GM23248 (cell line): ENCODE measurements at regions not wholly inside any gene's neighbourhood (a gene's known extent, or its start where the extent isn't known, plus 50 kb on each side); places are given as distances from the start of the nearest gene placed in this dataset.

Experiments
- DNase-seq: peaks from one replicate; pipeline ENCODE4 v3.0.0-alpha.2; 2015
- H2AFZ ChIP-seq: fragments of 200-600 bp; sonication (generic); 2 replicates; pipeline ENCODE4 v1.6.1; 2016; ENCODE audit warnings: antibody characterized with exemption
- H3F3A ChIP-seq: fragments of 200-600 bp; sonication (generic); 2 replicates; pipeline ENCODE4 v1.6.1; 2016; ENCODE audit warnings: mild to moderate bottlenecking, antibody characterized with exemption, mixed run types; ENCODE audit not compliant: insufficient read depth
- H3K27ac ChIP-seq: fragments of 200-600 bp; sonication (generic); 2 replicates; pipeline ENCODE4 v1.5.1; 2016; ENCODE audit warnings: mild to moderate bottlenecking
- H3K27me3 ChIP-seq: fragments of 200-600 bp; sonication (generic); replicated peaks from 2 replicates; pipeline ENCODE4 v1.6.1; 2016; ENCODE audit warnings: mild to moderate bottlenecking; ENCODE audit not compliant: insufficient read depth
- H3K36me3 ChIP-seq: fragments of 200-600 bp; sonication (generic); 2 replicates; pipeline ENCODE4 v1.6.1; 2016; ENCODE audit warnings: low read depth, mild to moderate bottlenecking
- H3K4me1 ChIP-seq: fragments of 200-600 bp; sonication (generic); 2 replicates; pipeline ENCODE4 v1.6.1; 2016; ENCODE audit warnings: mild to moderate bottlenecking; ENCODE audit not compliant: insufficient read depth
- H3K4me2 ChIP-seq: fragments of 200-600 bp; sonication (generic); one replicate; pipeline ENCODE4 v1.6.1; 2016; ENCODE audit warnings: mild to moderate bottlenecking; ENCODE audit not compliant: unreplicated experiment
- H3K4me3 ChIP-seq: fragments of 200-600 bp; sonication (generic); 2 replicates; pipeline ENCODE4 v1.5.1; 2016; ENCODE audit warnings: mild to moderate bottlenecking
- H3K79me2 ChIP-seq: fragments of 200-600 bp; sonication (generic); 2 replicates; pipeline ENCODE4 v1.6.1; 2016; ENCODE audit warnings: mild to moderate bottlenecking; ENCODE audit not compliant: insufficient read depth
- H3K9ac ChIP-seq: fragments of 200-600 bp; sonication (generic); 2 replicates; pipeline ENCODE4 v1.6.1; 2016; ENCODE audit warnings: mild to moderate bottlenecking
- H3K9me2 ChIP-seq: fragments of 200-600 bp; sonication (generic); 2 replicates; pipeline ENCODE4 v1.6.1; 2016; ENCODE audit warnings: mixed run types, mild to moderate bottlenecking, moderate library complexity; ENCODE audit not compliant: insufficient read depth
- H3K9me3 ChIP-seq: fragments of 200-600 bp; sonication (generic); one replicate; pipeline ENCODE4 v1.6.1; 2017; ENCODE audit warnings: low read depth
- H4K20me1 ChIP-seq: fragments of 200-600 bp; sonication (generic); 2 replicates; pipeline ENCODE4 v1.6.0; 2016; ENCODE audit not compliant: insufficient read depth
- EZH2 ChIP-seq: fragments of 200-600 bp; sonication (generic); IDR thresholded peaks from 2 replicates; pipeline ENCODE4 v1.6.1; 2018; ENCODE audit warnings: antibody characterized with exemption, mild to moderate bottlenecking; ENCODE audit not compliant: insufficient read depth, poor library complexity, severe bottlenecking
- EZH2phosphoT487 ChIP-seq: fragments of 200-600 bp; sonication (generic); IDR thresholded peaks from 2 replicates; pipeline ENCODE4 v1.6.1; 2018; ENCODE audit warnings: antibody characterized with exemption, moderate library complexity, mild to moderate bottlenecking, low read depth; ENCODE audit not compliant: insufficient read depth
- WGBS, 2 experiments: methylation state at CpG; one replicate each; pipeline ENCODE4 v1.1.6; 2015 to 2017; ENCODE audit warnings: low lambda C conversion rate in 2 of 2, low coverage in 1 of 2; ENCODE audit errors: missing lambda C conversion rate in 2 of 2; 5-methylcytosine and 5-hydroxymethylcytosine counted together
- in situ Hi-C: fragments of 300-500 bp; cut with MboI; formaldehyde crosslinking; loops from 2 replicates; pipeline ENCODE4 v1.15.0; 2020

DNA sequence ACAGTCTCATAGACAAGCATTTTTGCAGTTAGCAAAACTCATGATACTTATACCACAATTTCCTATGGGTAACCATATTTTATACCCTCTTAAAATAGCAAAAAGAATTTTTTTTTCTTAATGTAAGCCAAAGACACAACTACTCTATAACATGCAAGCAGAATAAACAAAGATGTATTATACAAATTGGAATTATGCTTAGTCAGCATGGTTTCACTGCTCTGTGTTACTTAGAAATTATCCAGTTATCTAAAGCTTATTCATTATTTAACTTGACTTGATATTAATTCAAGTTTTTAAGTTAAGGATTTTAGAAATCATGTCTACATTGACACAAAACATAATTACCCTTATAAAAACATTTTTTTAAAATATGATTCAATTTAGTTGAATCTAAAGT is 449.8 kb upstream of the CDH2 start:
- Histone ChIP-seq H3K9me3 (no peaks in the 10 kb centered on the region), H3K4me3 (no peak overlapping the region), H3K9ac (no peak overlapping the region), H3K9me2 (no peaks in the 10 kb centered on the region), H3K4me1 (no peaks in the 10 kb centered on the region), H3K79me2 (no peaks in the 10 kb centered on the region), H3K27ac (no peak overlapping the region), H3K36me3 (no peaks in the 10 kb centered on the region), H3F3A (no peaks in the 10 kb centered on the region), H2AFZ (peak overlapping the region; percentile 72), H3K4me2 (no peak overlapping the region), H4K20me1 (no peaks in the 10 kb centered on the region), H3K27me3 (no peaks in the 10 kb centered on the region)
- TF ChIP-seq EZH2 (no peak), EZH2phosphoT487 (no peak)
- no peak for DNase-seq
- in situ Hi-C loops, result no loop called here

DNA sequence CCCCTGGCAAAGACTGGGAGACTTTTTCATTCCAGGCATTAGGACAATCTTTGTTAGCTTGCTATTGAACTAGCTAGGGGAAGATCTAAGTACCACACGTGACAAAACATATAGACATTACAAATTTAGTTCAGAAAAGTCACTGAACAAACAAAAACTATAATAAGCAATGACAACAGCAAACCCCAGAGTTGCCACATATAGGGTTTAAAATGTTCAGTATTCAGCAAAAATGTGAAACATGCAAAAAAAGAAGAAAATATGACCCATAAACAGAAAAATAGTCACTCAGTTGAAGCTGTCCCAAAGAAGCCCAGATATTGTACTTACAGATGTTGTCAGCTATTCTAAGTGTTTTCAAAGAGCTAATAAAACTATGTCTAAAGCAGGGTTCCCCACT is 431.1 kb upstream of the CDH2 start:
- Histone ChIP-seq H2AFZ (no peak overlapping the region), H3K4me1 (no peaks in the 10 kb centered on the region), H3F3A (no peaks in the 10 kb centered on the region), H3K4me3 (no peak overlapping the region), H3K27me3 (no peaks in the 10 kb centered on the region), H3K9me2 (no peaks in the 10 kb centered on the region), H3K36me3 (no peaks in the 10 kb centered on the region), H3K9ac (no peak overlapping the region), H3K27ac (no peak overlapping the region), H3K79me2 (no peaks in the 10 kb centered on the region), H3K4me2 (no peak overlapping the region), H3K9me3 (no peaks in the 10 kb centered on the region), H4K20me1 (no peaks in the 10 kb centered on the region)
- no peak for DNase-seq
- in situ Hi-C loops, result no loop called here
- TF ChIP-seq EZH2, result no peak
- no peak for TF ChIP-seq EZH2phosphoT487
- WGBS, 2 experiments, result 10 to 15% methylated on average over 1 of the region's 1 CpG

DNA sequence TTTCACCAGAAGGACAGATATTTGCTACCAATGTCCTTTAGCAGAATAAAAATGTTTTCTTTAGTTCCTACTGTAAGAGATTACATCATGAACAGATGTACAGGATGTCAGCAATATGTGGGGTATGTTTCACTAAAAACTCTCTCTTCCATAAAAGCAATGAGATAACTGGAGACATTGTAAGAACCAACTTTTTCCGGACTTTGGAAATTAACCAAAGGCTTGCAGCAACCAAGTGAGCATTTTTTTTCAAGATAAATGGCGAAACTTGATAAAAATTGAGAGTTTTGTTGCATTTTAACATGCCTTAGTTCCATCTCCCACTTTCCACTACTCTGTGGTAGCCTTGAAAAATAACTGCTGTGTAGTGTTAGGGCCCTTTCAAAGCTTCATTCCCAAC is 429.8 kb upstream of the CDH2 start:
- no peak overlapping the region for H3K4me3 ChIP-seq
- TF ChIP-seq EZH2 (no peak), EZH2phosphoT487 (no peak)
- H4K20me1 ChIP-seq, result no peaks in the 10 kb centered on the region
- no peaks in the 10 kb centered on the region for H3K36me3 ChIP-seq
- H3F3A ChIP-seq, result no peaks in the 10 kb centered on the region
- H3K27me3 ChIP-seq, result no peaks in the 10 kb centered on the region
- H3K9me3 ChIP-seq, result no peaks in the 10 kb centered on the region
- H3K9me2 ChIP-seq, result no peaks in the 10 kb centered on the region
- no peak overlapping the region for H3K4me2 ChIP-seq
- no peak for DNase-seq
- H2AFZ ChIP-seq, result peak overlapping the region; percentile 32; the same call in 1 of the 2 replicates
- in situ Hi-C loops, result no loop called here
- no peaks in the 10 kb centered on the region for H3K4me1 ChIP-seq
- 27 to 29% methylated on average over 2 of the region's 2 CpGs for WGBS, 2 experiments
- H3K9ac ChIP-seq, result no peak overlapping the region
- H3K79me2 ChIP-seq, result no peaks in the 10 kb centered on the region
- no peak overlapping the region for H3K27ac ChIP-seq

DNA sequence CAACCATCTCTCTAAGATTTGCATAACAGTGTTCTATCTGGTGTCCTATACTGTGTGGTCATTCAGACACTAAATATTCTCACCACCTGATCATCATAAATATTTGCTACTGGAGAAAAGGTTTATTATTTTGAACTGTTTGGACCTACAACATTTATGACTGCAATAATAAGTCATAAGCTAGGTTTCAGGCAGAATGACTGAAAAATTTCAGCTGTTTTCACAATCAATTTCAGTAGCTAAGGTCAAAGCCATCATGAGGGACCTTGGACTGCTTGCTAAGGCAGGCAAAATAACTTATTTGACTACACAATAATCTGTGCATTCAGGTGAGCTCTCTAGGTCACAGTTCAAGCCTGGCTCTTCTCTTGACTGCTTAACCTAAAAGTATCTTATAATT is 425.5 kb upstream of the CDH2 start:
- Histone ChIP-seq H3K9me3 (no peaks in the 10 kb centered on the region), H3K27me3 (no peaks in the 10 kb centered on the region), H3K9me2 (no peaks in the 10 kb centered on the region), H3K4me1 (no peaks in the 10 kb centered on the region), H3K36me3 (no peaks in the 10 kb centered on the region), H3F3A (no peaks in the 10 kb centered on the region), H3K9ac (no peak overlapping the region), H3K79me2 (no peaks in the 10 kb centered on the region), H3K4me2 (no peak overlapping the region), H2AFZ (0 out of 2 replicates have a peak overlapping the region, but pooled peaks have one; percentile 5), H3K27ac (no peak overlapping the region), H4K20me1 (no peaks in the 10 kb centered on the region), H3K4me3 (no peak overlapping the region)
- no peak for DNase-seq
- in situ Hi-C loops, result no loop called here
- TF ChIP-seq EZH2phosphoT487, result no peak

DNA sequence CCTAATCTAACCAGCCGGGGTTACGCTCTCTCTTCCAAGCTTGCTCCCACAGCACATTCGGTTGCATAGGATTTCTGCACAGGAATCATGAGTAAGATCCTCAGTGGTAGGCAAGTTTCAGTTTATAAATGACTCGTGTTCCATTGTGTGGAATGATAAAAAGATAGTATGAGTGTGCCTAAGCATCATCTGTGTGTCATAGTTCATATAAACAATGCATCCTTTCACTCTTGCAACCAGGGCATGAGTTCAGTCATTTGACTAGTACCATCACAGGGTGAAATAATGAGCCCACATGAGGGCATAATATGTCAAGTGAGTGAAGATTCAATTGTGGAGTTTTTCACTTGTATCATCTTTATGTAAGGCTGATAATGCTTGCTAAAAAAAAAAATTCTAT is 417.1 kb upstream of the CDH2 start:
- H3K4me2 ChIP-seq, result no peak overlapping the region
- TF ChIP-seq EZH2, result no peak
- no peak for TF ChIP-seq EZH2phosphoT487
- no peaks in the 10 kb centered on the region for H3K9me2 ChIP-seq
- in situ Hi-C loops, result no loop called here
- no peaks in the 10 kb centered on the region for H3K79me2 ChIP-seq
- H3F3A ChIP-seq, result 0 out of 2 replicates have a peak, but pooled peaks cover 11% of the 10 kb centered on the region
- peak overlapping the region; percentile 45; the same call in 1 of the 2 replicates for H2AFZ ChIP-seq
- H3K9ac ChIP-seq, result no peak overlapping the region
- no peak overlapping the region for H3K4me3 ChIP-seq
- WGBS, 2 experiments, result 37% methylated on average over 4 of the region's 4 CpGs
- peaks cover 9% of the 10 kb centered on the region for H3K4me1 ChIP-seq
- H3K27ac ChIP-seq, result peak overlapping the region; percentile 27; the same call in 1 of the 2 replicates
- DNase-seq, result peak; percentile 69
- H3K9me3 ChIP-seq, result no peaks in the 10 kb centered on the region
- H3K36me3 ChIP-seq, result no peaks in the 10 kb centered on the region
- no peaks in the 10 kb centered on the region for H3K27me3 ChIP-seq
- no peaks in the 10 kb centered on the region for H4K20me1 ChIP-seq
